Chondrocyte (in vitro differentiated cells): ENCODE measurements at regions not wholly inside any gene's neighbourhood (a gene's known extent, or its start where the extent isn't known, plus 50 kb on each side); places are given as distances from the start of the nearest gene placed in this dataset.
"Not testable (repeated sequence)": the region's sequence is repeated elsewhere in the genome, so short reads cannot be mapped to it uniquely, and the experiment has no call there.

Experiments
- DNase-seq: peaks from one replicate; pipeline ENCODE4 v3.0.0; 2021; ENCODE audit warnings: mixed read lengths, low spot score
- H3K27ac Mint-ChIP-seq: one replicate; pipeline ENCODE4 v1.8.0; 2021; ENCODE audit warnings: mild to moderate bottlenecking, moderate library complexity, mixed read lengths; ENCODE audit not compliant: unreplicated experiment
- H3K27me3 Mint-ChIP-seq: 2 replicates; pipeline ENCODE4 v1.8.0; 2021; ENCODE audit warnings: low read depth, mixed read lengths
- H3K36me3 Mint-ChIP-seq: 2 replicates; pipeline ENCODE4 v1.8.0; 2021; ENCODE audit warnings: low read depth, mixed read lengths
- H3K4me1 Mint-ChIP-seq: 2 replicates; pipeline ENCODE4 v1.8.0; 2021; ENCODE audit warnings: low read depth, mild to moderate bottlenecking, mixed read lengths
- H3K4me3 Mint-ChIP-seq: one replicate; pipeline ENCODE4 v1.8.0; 2021; ENCODE audit warnings: mild to moderate bottlenecking, moderate library complexity, mixed read lengths; ENCODE audit not compliant: unreplicated experiment
- H3K9me3 Mint-ChIP-seq: 2 replicates; pipeline ENCODE4 v1.8.0; 2021; ENCODE audit warnings: low read depth, mixed read lengths
- CTCF ChIP-seq: fragments of 200-600 bp; sonication (generic); IDR thresholded peaks from 2 replicates; pipeline ENCODE4 v1.5.0; 2021; ENCODE audit warnings: antibody characterized with exemption, mild to moderate bottlenecking, moderate library complexity

GRCh38 chr11:86167499-86168164, 76.9 kb upstream of the EED start:
- TF ChIP-seq CTCF: no peak
- DNase-seq: no peak
- no peak overlapping the region for H3K27ac Mint-ChIP-seq

GRCh38 chr11:86166287-86166686, 78.3 kb upstream of the EED start:
- not testable (repeated sequence) for H3K4me3 Mint-ChIP-seq, H3K9me3 Mint-ChIP-seq, H3K27me3 Mint-ChIP-seq, H3K36me3 Mint-ChIP-seq, DNase-seq, H3K27ac Mint-ChIP-seq
- H3K4me1 Mint-ChIP-seq: peaks cover 26% of the 10 kb centered on the region

More at GRCh38 chr11:86167499-86168164, 76.9 kb upstream of the EED start:
- Mint-ChIP-seq H3K4me3 (no peak overlapping the region), H3K4me1 (peaks cover 15% of the 10 kb centered on the region), H3K27me3 (no peaks in the 10 kb centered on the region), H3K36me3 (no peaks in the 10 kb centered on the region), H3K9me3 (no peaks in the 10 kb centered on the region)

- DNase-seq: no peak
- no peaks in the 10 kb centered on the region for H3K36me3 Mint-ChIP-seq
- TF ChIP-seq CTCF: no peak
- H3K9me3 Mint-ChIP-seq: peaks cover 3% of the 10 kb centered on the region
- peaks cover 30% of the 10 kb centered on the region for H3K4me1 Mint-ChIP-seq
- no peak overlapping the region for H3K4me3 Mint-ChIP-seq
- no peak overlapping the region for H3K27ac Mint-ChIP-seq
- no peaks in the 10 kb centered on the region for H3K27me3 Mint-ChIP-seq
Measured at GRCh38 chr11:86164106-86164505, 80.4 kb upstream of the EED start.

- H3K9me3 Mint-ChIP-seq, H3K36me3 Mint-ChIP-seq, H3K27ac Mint-ChIP-seq, DNase-seq, H3K27me3 Mint-ChIP-seq, H3K4me3 Mint-ChIP-seq: not testable (repeated sequence)
- peaks cover 34% of the 10 kb centered on the region for H3K4me1 Mint-ChIP-seq
Measured at GRCh38 chr11:86163221-86163876, 81.2 kb upstream of the EED start.

GRCh38 chr11:86162239-86162638, 82.3 kb upstream of the EED start:
- no peaks in the 10 kb centered on the region for H3K36me3 Mint-ChIP-seq
- no peak for DNase-seq
- H3K4me3 Mint-ChIP-seq: no peak overlapping the region
- H3K27me3 Mint-ChIP-seq: no peaks in the 10 kb centered on the region
- H3K27ac Mint-ChIP-seq: peak overlapping the region; percentile 60
- no peak for TF ChIP-seq CTCF
- peaks cover 39% of the 10 kb centered on the region for H3K4me1 Mint-ChIP-seq
- peaks cover 3% of the 10 kb centered on the region for H3K9me3 Mint-ChIP-seq

GRCh38 chr11:86161837-86162236, 82.7 kb upstream of the EED start:
- no peak for DNase-seq
- TF ChIP-seq CTCF: no peak
- peak overlapping the region; percentile 28 for H3K27ac Mint-ChIP-seq
- no peak overlapping the region for H3K4me3 Mint-ChIP-seq
- peaks cover 3% of the 10 kb centered on the region for H3K9me3 Mint-ChIP-seq
- peaks cover 39% of the 10 kb centered on the region for H3K4me1 Mint-ChIP-seq
- no peaks in the 10 kb centered on the region for H3K27me3 Mint-ChIP-seq
- H3K36me3 Mint-ChIP-seq: no peaks in the 10 kb centered on the region
